Hepatocyte (in vitro differentiated cells): ENCODE measurements at regions not wholly inside any gene's neighbourhood (a gene's known extent, or its start where the extent isn't known, plus 50 kb on each side); places are given as distances from the start of the nearest gene placed in this dataset.
"Not testable (repeated sequence)": the region's sequence is repeated elsewhere in the genome, so short reads cannot be mapped to it uniquely, and the experiment has no call there.

Experiments
- EZH2 ChIP-seq: fragments of 200-600 bp; sonication (generic); IDR thresholded peaks from 2 replicates; pipeline ENCODE4 v1.6.1; 2016; ENCODE audit warnings: antibody characterized with exemption, mild to moderate bottlenecking, borderline replicate concordance
- EZH2phosphoT487 ChIP-seq: fragments of 200-600 bp; sonication (generic); IDR thresholded peaks from one replicate; pipeline ENCODE4 v1.6.1; 2018; ENCODE audit warnings: antibody characterized with exemption, mild to moderate bottlenecking, low read depth, moderate library complexity; ENCODE audit not compliant: unreplicated experiment, severe bottlenecking
- TF ChIP-seq, protein P1 (sequence below): fragments of 200-600 bp; sonication (generic); IDR thresholded peaks from 2 replicates; pipeline ENCODE4 v1.5.1; 2016; ENCODE audit warnings: antibody characterized with exemption, mild to moderate bottlenecking; ENCODE audit not compliant: poor library complexity

DNA sequence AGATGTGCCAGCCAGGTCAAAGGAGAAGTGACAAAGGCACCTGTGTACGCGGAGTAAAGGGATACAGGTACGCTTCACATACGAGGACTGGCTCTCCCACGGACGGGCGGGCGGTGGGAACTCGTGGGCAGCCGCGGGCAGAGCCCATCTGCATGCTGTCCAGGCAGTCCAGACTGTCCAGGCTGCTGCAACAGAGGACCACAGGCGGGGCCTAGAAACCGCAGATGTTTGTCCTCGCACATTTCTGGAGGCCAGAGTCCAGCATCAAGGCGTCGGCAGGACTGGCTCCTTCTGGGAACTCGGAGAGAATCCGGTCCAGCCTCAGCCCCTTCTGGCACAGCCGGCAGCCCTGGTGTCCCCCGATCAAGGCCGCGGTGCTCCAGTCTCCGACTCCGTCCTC is 5464.3 kb upstream of the TPTE start:
- TF ChIP-seq, protein P1, sequence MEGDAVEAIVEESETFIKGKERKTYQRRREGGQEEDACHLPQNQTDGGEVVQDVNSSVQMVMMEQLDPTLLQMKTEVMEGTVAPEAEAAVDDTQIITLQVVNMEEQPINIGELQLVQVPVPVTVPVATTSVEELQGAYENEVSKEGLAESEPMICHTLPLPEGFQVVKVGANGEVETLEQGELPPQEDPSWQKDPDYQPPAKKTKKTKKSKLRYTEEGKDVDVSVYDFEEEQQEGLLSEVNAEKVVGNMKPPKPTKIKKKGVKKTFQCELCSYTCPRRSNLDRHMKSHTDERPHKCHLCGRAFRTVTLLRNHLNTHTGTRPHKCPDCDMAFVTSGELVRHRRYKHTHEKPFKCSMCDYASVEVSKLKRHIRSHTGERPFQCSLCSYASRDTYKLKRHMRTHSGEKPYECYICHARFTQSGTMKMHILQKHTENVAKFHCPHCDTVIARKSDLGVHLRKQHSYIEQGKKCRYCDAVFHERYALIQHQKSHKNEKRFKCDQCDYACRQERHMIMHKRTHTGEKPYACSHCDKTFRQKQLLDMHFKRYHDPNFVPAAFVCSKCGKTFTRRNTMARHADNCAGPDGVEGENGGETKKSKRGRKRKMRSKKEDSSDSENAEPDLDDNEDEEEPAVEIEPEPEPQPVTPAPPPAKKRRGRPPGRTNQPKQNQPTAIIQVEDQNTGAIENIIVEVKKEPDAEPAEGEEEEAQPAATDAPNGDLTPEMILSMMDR, result not testable (repeated sequence)
- not testable (repeated sequence) for TF ChIP-seq EZH2, EZH2phosphoT487
